SK-N-SH (cell line): ENCODE measurements at regions not wholly inside any gene's neighbourhood (a gene's known extent, or its start where the extent isn't known, plus 50 kb on each side); places are given as distances from the start of the nearest gene placed in this dataset.

Source experiments
- CTCF ChIA-PET: fragments of 300-600, 350-600 bp; formaldehyde crosslinking; extraction: SDS; loops from one replicate; lab custom pipeline; 2021; lab: Yijun Ruan, JAX
- POLR2A ChIA-PET: fragments of 350-600 bp; sonication (Branson Sonifier 250); formaldehyde crosslinking; extraction: SDS; loops from one replicate; lab custom pipeline; 2020; ENCODE audit warnings: antibody characterized with exemption, inconsistent platforms; lab: Yijun Ruan, JAX
- DNase-seq: peaks from one replicate; pipeline ENCODE4 v3.0.0; 2012
- H2AFZ ChIP-seq: fragments of 200-600 bp; sonication (generic); 2 replicates; pipeline ENCODE4 v1.8.1; 2016; ENCODE audit warnings: antibody characterized with exemption, mild to moderate bottlenecking, low read depth
- H3F3A ChIP-seq: fragments of 200-600 bp; sonication (generic); replicated peaks from 2 replicates; pipeline ENCODE3; 2016; ENCODE audit warnings: antibody characterized with exemption, mild to moderate bottlenecking; ENCODE audit not compliant: insufficient read depth
- H3K27ac ChIP-seq, 2 experiments: fragments of 200-500 bp in 1 of 2; fragments of 200-600 bp in 1 of 2; sonication (Bioruptor generic) in 1 of 2; sonication (generic), shearing (Covaris generic) in 1 of 2; 2 replicates each; pipeline versions ENCODE4 v1.5.1 to v1.6.1; 2014 to 2016; ENCODE audit warnings: low read depth in 2 of 2, inconsistent platforms in 1 of 2, low read length in 1 of 2, mild to moderate bottlenecking in 1 of 2, mixed read lengths in 1 of 2
- H3K27me3 ChIP-seq: fragments of 200-600 bp; sonication (generic), shearing (Covaris generic); 2 replicates; pipeline ENCODE4 v1.6.1; 2016; ENCODE audit warnings: mixed run types; ENCODE audit not compliant: insufficient read depth
- H3K36me3 ChIP-seq, 2 experiments: fragments of 200-500 bp in 1 of 2; fragments of 200-600 bp in 1 of 2; sonication (Bioruptor generic) in 1 of 2; sonication (generic) in 1 of 2; replicated peaks in 1 of 2; 2 replicates each; pipeline versions ENCODE3 to v1.5.1; 2014 to 2016; ENCODE audit warnings: low read length in 1 of 2, mild to moderate bottlenecking in 1 of 2; ENCODE audit not compliant: insufficient read depth in 2 of 2, control insufficient read depth in 1 of 2
- H3K4me1 ChIP-seq, 2 experiments: fragments of 200-500 bp in 1 of 2; fragments of 200-600 bp in 1 of 2; sonication (Bioruptor generic) in 1 of 2; sonication (generic), shearing (Covaris generic) in 1 of 2; 2 replicates each; pipeline versions ENCODE4 v1.5.1 to v1.6.1; 2014 to 2016; ENCODE audit warnings: low read depth in 1 of 2, low read length in 1 of 2, mixed run types in 1 of 2; ENCODE audit not compliant: insufficient read depth in 2 of 2, control insufficient read depth in 1 of 2
- H3K4me2 ChIP-seq: fragments of 200-600 bp; sonication (generic), shearing (Covaris generic); 2 replicates; pipeline ENCODE4 v1.6.1; 2017; ENCODE audit warnings: mixed run types
- H3K4me3 ChIP-seq, 2 experiments: fragments of 200-500 bp in 1 of 2; fragments of 200-600 bp in 1 of 2; sonication (Bioruptor generic) in 1 of 2; sonication (generic), shearing (Covaris generic) in 1 of 2; 2 replicates each; pipeline versions ENCODE4 v1.5.1 to v1.8.1; 2014 to 2016; ENCODE audit warnings: low read depth in 2 of 2, inconsistent platforms in 1 of 2, low read length in 1 of 2, mild to moderate bottlenecking in 1 of 2, mixed read lengths in 1 of 2, moderate library complexity in 1 of 2
- H3K79me2 ChIP-seq: fragments of 200-600 bp; sonication (generic); 2 replicates; pipeline ENCODE4 v1.8.1; 2017; ENCODE audit warnings: mild to moderate bottlenecking; ENCODE audit not compliant: insufficient read depth
- H3K9ac ChIP-seq: fragments of 200-600 bp; sonication (generic); 2 replicates; pipeline ENCODE4 v1.6.1; 2017; ENCODE audit warnings: mixed run types
- H3K9me2 ChIP-seq: fragments of 200-600 bp; sonication (generic); 2 replicates; pipeline ENCODE4 v1.6.1; 2017; ENCODE audit warnings: mixed run types
- H3K9me3 ChIP-seq: fragments of 200-600 bp; sonication (generic); 2 replicates; pipeline ENCODE4 v1.6.1; 2017; ENCODE audit warnings: mixed run types, mild to moderate bottlenecking, moderate library complexity
- H4K20me1 ChIP-seq: fragments of 200-600 bp; sonication (generic); 2 replicates; pipeline ENCODE4 v1.6.1; 2017; ENCODE audit warnings: mild to moderate bottlenecking, mixed run types; ENCODE audit not compliant: insufficient read depth
- CHD2 ChIP-seq: fragments of 150-350 bp; IDR thresholded peaks from 2 replicates; pipeline ENCODE4 v1.6.1; 2018; ENCODE audit warnings: low read length; ENCODE audit not compliant: partially characterized antibody
- ELF1 ChIP-seq: IDR thresholded peaks from 2 replicates; pipeline ENCODE4 v1.4.0; 2012
- EP300 ChIP-seq, 2 experiments: IDR thresholded peaks; 2 replicates each; pipeline versions ENCODE4 v1.4.0 to v1.6.1; 2012; ENCODE audit warnings: borderline replicate concordance in 1 of 2, low read depth in 1 of 2, low read length in 1 of 2
- EZH2phosphoT487 ChIP-seq: fragments of 200-600 bp; sonication (generic); IDR thresholded peaks from 2 replicates; pipeline ENCODE4 v1.6.1; 2017; ENCODE audit warnings: low read depth, mixed run types, mild to moderate bottlenecking, antibody characterized with exemption, moderate library complexity, borderline replicate concordance
- FOSL2 ChIP-seq: IDR thresholded peaks from 2 replicates; pipeline ENCODE4 v1.4.0; 2012; ENCODE audit warnings: low read depth, mild to moderate bottlenecking, moderate library complexity, borderline replicate concordance
- FOXM1 ChIP-seq: IDR thresholded peaks from 2 replicates; pipeline ENCODE4 v1.4.0; 2012; ENCODE audit warnings: low read depth, mild to moderate bottlenecking
- GABPA ChIP-seq: IDR thresholded peaks from 2 replicates; pipeline ENCODE4 v1.4.0; 2012; ENCODE audit warnings: low read depth, mild to moderate bottlenecking
- GATA2 ChIP-seq: sonication (generic); formaldehyde crosslinking; IDR thresholded peaks from 2 replicates; pipeline ENCODE4 v1.5.0; 2020; ENCODE audit warnings: mild to moderate bottlenecking, missing genetic modification reagents
- JUND ChIP-seq: IDR thresholded peaks from 2 replicates; pipeline ENCODE4 v1.4.0; 2012
- MEF2A ChIP-seq: IDR thresholded peaks from 2 replicates; pipeline ENCODE4 v1.4.0; 2012; ENCODE audit warnings: low read depth, borderline replicate concordance
- MXI1 ChIP-seq: IDR thresholded peaks from 2 replicates; pipeline ENCODE4 v1.6.1; 2012; ENCODE audit warnings: mild to moderate bottlenecking, low read depth, low read length, improper control_type of control experiment
- NRF1 ChIP-seq: IDR thresholded peaks from 2 replicates; pipeline ENCODE4 v1.6.1; 2012; ENCODE audit warnings: low read depth, mild to moderate bottlenecking, low read length
- POLR2AphosphoS5 ChIP-seq: IDR thresholded peaks from 2 replicates; pipeline ENCODE4 v1.6.1; 2012; ENCODE audit warnings: low read depth, low read length
- RFX5 ChIP-seq: IDR thresholded peaks from 2 replicates; pipeline ENCODE4 v1.6.1; 2012; ENCODE audit warnings: mild to moderate bottlenecking, improper control_type of control experiment, low read length
- SIN3A ChIP-seq: IDR thresholded peaks from 2 replicates; pipeline ENCODE4 v1.6.1; 2012; ENCODE audit warnings: low read depth, mild to moderate bottlenecking, low read length, moderate library complexity, borderline replicate concordance
- TEAD4 ChIP-seq: IDR thresholded peaks from 2 replicates; pipeline ENCODE4 v1.4.0; 2012; ENCODE audit warnings: mild to moderate bottlenecking, borderline replicate concordance; ENCODE audit not compliant: insufficient read depth
- WGBS: methylation state at CpG from one replicate; pipeline ENCODE4 v1.1.6; 2017; ENCODE audit warnings: low lambda C conversion rate; 5-methylcytosine and 5-hydroxymethylcytosine counted together
- TF ChIP-seq, protein P1 (sequence below): IDR thresholded peaks from 2 replicates; pipeline ENCODE4; 2012
- TF ChIP-seq, protein P2 (sequence below): IDR thresholded peaks from 2 replicates; pipeline ENCODE4 v1.4.0; 2012; ENCODE audit warnings: low read depth
- TF ChIP-seq, protein P3 (sequence below): fragments of 150-350 bp; IDR thresholded peaks from 2 replicates; pipeline ENCODE4 v1.6.1; 2016; ENCODE audit warnings: mild to moderate bottlenecking, low read depth, low read length
- TF ChIP-seq, protein P4 (sequence below): IDR thresholded peaks from 2 replicates; pipeline ENCODE4 v1.4.0; 2012; ENCODE audit warnings: low read depth, borderline replicate concordance

DNA sequence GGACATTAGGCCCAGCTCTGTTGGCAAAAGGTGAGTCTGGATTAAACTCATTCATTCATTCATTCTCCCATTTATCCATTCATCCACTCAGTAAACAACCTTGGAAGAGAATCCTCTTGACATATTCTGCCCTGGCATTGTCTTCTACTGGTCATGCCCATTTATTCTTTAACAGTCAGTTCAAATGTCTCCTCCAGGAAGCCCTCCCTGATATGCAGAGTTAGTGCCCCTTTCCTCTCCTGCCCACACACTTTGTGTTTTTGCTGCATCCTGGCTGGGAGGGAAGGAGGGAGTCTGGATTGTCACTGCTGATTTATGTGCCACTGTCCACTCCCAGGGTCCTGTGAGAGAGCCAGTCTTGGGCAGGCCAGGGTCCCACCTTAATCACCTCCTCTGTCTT, 600.3 kb downstream of the MATN1 start:
- H3K27me3 ChIP-seq, result no peaks in the 10 kb centered on the region
- H3K27ac ChIP-seq, result no peak overlapping the region
- no peak overlapping the region for H3K9ac ChIP-seq
- no peak overlapping the region for H2AFZ ChIP-seq
- POLR2A ChIA-PET, result no interaction called here
- no peak overlapping the region for H3K4me2 ChIP-seq
- H3K36me3 ChIP-seq, result no peaks in the 10 kb centered on the region
- no peaks in the 10 kb centered on the region for H3F3A ChIP-seq
- H3K4me3 ChIP-seq, result no peak overlapping the region
- H4K20me1 ChIP-seq, result no peaks in the 10 kb centered on the region
- H3K4me1 ChIP-seq, result no peaks in the 10 kb centered on the region; a peak in 1 of 4 replicates
- H3K9me2 ChIP-seq, result no peaks in the 10 kb centered on the region
- CTCF ChIA-PET, result interaction anchor here (0.7 to 4.2 kb wide), 4 partner anchors 11 to 1337 kb away, joined by 3 to 19 read pairs (median 3); no protein-coding TSS in a partner anchor
- H3K79me2 ChIP-seq, result no peaks in the 10 kb centered on the region
- no peak for DNase-seq
- H3K9me3 ChIP-seq, result no peaks in the 10 kb centered on the region
- TF ChIP-seq POLR2AphosphoS5 (no peak), SIN3A (no peak)

DNA sequence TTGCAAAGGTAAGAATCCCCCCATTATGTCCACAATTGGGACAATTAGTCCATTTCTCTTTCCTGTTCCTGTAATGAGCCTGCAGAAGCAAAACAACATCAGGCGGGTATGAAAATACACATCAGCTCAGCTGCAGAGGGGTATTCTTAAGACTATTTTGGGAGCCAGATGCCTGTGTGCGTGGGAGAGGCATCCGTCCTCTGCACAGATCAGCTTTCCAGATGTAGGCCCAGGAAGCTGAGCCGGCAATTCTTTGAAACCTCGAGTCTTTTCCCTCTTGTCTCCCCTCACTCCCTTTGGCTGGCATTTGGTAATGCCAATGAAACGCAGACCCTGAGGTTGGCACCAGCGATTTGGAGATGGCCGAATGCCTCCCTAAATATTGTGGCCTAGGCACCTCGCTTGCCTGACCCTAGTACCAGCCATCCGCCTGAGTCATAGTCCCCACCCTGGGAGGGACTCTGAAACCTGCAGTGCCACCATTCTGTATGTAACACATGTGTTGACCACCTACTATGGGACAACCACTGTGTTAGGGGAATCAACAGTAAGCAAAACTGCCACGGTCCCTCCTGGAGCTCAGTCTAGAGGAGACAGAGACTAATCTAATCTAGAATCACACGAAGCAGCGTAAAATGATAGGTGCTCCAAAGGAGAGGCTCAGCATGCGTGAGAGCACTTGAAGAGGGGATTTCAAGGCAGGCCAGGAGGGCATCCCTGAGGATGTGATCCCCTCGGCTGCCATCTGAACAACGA, 603.0 kb downstream of the MATN1 start:
- Histone ChIP-seq H3K9me3 (no peaks in the 10 kb centered on the region), H3K27me3 (no peaks in the 10 kb centered on the region), H3K4me3 (no peak overlapping the region), H3K27ac (no peak overlapping the region), H4K20me1 (no peaks in the 10 kb centered on the region), H3K9me2 (no peaks in the 10 kb centered on the region), H3K4me1 (no peaks in the 10 kb centered on the region; a peak in 1 of 4 replicates), H3K79me2 (no peaks in the 10 kb centered on the region), H3F3A (no peaks in the 10 kb centered on the region), H2AFZ (no peak overlapping the region), H3K4me2 (no peak overlapping the region), H3K9ac (no peak overlapping the region), H3K36me3 (no peaks in the 10 kb centered on the region)
- ChIA-PET CTCF (interaction anchor here (0.7 to 4.2 kb wide), 6 partner anchors 9 to 882 kb away, joined by 3 to 19 read pairs (median 3); no protein-coding TSS in a partner anchor), POLR2A (no interaction called here)
- DNase-seq, result no peak
- TF ChIP-seq GABPA (no peak), FOSL2 (no peak), MXI1 (no peak), GATA2 (CRISPR knock-in tag) (no peak), RFX5 (no peak), TEAD4 (no peak), CHD2 (no peak), FOXM1 (no peak), EP300 (IDR thresholded peaks at IDR 0.05; ENCODE audit: borderline replicate concordance in 1 of 2, low read depth in 1 of 2, low read length in 1 of 2) (no peak), MEF2A (no peak), EZH2phosphoT487 (no peak), ELF1 (no peak), NRF1 (no peak), JUND (no peak)
- TF ChIP-seq, protein P1, sequence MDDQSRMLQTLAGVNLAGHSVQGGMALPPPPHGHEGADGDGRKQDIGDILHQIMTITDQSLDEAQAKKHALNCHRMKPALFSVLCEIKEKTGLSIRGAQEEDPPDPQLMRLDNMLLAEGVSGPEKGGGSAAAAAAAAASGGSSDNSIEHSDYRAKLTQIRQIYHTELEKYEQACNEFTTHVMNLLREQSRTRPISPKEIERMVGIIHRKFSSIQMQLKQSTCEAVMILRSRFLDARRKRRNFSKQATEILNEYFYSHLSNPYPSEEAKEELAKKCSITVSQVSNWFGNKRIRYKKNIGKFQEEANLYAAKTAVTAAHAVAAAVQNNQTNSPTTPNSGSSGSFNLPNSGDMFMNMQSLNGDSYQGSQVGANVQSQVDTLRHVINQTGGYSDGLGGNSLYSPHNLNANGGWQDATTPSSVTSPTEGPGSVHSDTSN, result no peak
- TF ChIP-seq, protein P2, sequence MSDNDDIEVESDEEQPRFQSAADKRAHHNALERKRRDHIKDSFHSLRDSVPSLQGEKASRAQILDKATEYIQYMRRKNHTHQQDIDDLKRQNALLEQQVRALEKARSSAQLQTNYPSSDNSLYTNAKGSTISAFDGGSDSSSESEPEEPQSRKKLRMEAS, result no peak
- TF ChIP-seq, protein P3, sequence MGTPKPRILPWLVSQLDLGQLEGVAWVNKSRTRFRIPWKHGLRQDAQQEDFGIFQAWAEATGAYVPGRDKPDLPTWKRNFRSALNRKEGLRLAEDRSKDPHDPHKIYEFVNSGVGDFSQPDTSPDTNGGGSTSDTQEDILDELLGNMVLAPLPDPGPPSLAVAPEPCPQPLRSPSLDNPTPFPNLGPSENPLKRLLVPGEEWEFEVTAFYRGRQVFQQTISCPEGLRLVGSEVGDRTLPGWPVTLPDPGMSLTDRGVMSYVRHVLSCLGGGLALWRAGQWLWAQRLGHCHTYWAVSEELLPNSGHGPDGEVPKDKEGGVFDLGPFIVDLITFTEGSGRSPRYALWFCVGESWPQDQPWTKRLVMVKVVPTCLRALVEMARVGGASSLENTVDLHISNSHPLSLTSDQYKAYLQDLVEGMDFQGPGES, result no peak
- TF ChIP-seq, protein P4, sequence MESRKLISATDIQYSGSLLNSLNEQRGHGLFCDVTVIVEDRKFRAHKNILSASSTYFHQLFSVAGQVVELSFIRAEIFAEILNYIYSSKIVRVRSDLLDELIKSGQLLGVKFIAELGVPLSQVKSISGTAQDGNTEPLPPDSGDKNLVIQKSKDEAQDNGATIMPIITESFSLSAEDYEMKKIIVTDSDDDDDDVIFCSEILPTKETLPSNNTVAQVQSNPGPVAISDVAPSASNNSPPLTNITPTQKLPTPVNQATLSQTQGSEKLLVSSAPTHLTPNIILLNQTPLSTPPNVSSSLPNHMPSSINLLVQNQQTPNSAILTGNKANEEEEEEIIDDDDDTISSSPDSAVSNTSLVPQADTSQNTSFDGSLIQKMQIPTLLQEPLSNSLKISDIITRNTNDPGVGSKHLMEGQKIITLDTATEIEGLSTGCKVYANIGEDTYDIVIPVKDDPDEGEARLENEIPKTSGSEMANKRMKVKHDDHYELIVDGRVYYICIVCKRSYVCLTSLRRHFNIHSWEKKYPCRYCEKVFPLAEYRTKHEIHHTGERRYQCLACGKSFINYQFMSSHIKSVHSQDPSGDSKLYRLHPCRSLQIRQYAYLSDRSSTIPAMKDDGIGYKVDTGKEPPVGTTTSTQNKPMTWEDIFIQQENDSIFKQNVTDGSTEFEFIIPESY, result no peak
- 42% methylated on average over 16 of the region's 16 CpGs for WGBS
